Prostate gland (tissue), 2 donors: ENCODE measurements at regions not wholly inside any gene's neighbourhood (a gene's known extent, or its start where the extent isn't known, plus 50 kb on each side); places are given as distances from the start of the nearest gene placed in this dataset.

Experiments
- CTCF ChIP-seq, 4 experiments: fragments of 200-600 bp in 2 of 4; fragments of 450-650 bp in 2 of 4; sonication (generic) in 2 of 4; IDR thresholded peaks; 1 replicate in 3 of 4; 2 replicates in 1 of 4; pipeline ENCODE4 v1.5.1; 2016 to 2019; ENCODE audit warnings: antibody characterized with exemption in 4 of 4, mild to moderate bottlenecking in 2 of 4, moderate library complexity in 2 of 4
- POLR2A ChIP-seq: fragments of 450-650 bp; IDR thresholded peaks from one replicate; pipeline ENCODE4 v1.6.1; 2016; ENCODE audit warnings: antibody characterized with exemption, mild to moderate bottlenecking
- POLR2AphosphoS5 ChIP-seq: sonication (generic); formaldehyde crosslinking; IDR thresholded peaks from one replicate; pipeline ENCODE4 v1.6.1; 2017; ENCODE audit warnings: antibody characterized with exemption

- TF ChIP-seq POLR2AphosphoS5 (no peak), CTCF (IDR thresholded peaks at IDR 0.05) (no peak), POLR2A (no peak)
These were observed 105.6 kb upstream of the MAMLD1 start for GRCh38 chrX:150257353-150258175.
